HepG2 (cell line): ENCODE measurements at regions not wholly inside any gene's neighbourhood (a gene's known extent, or its start where the extent isn't known, plus 50 kb on each side); places are given as distances from the start of the nearest gene placed in this dataset.

Experiments
- ATAC-seq: fragments of 200-7000 bp; cut with Tn5 transposase; 3 replicates; pipeline ENCODE4 v1.9.1; 2020; ENCODE audit warnings: mild to moderate bottlenecking, moderate library complexity
- BruUV-seq: library from RNA; stranded (reverse); fragments of 400-500 nt; replicated peaks from 2 replicates; lab custom pipeline; 2021; lab: Mats Ljungman, UMichigan
- CTCF ChIA-PET: fragments of 300-600 bp; formaldehyde crosslinking; extraction: SDS; loops from one replicate; lab custom pipeline; 2021; ENCODE audit warnings: low total read pairs, inconsistent platforms, low intra/inter-chr PET ratio; lab: Yijun Ruan, JAX
- POLR2A ChIA-PET: fragments of 350-600 bp; sonication (Branson Sonifier 250); formaldehyde crosslinking; loops from one replicate; lab custom pipeline; 2020; ENCODE audit warnings: antibody characterized with exemption, inconsistent platforms; lab: Yijun Ruan, JAX
- DNase-seq: peaks from one replicate; pipeline ENCODE4 v3.0.0-alpha.2; 2015; ENCODE audit warnings: low spot score
- FAIRE-seq: peaks from 3 replicates; lab custom pipeline; 2011; peaks lifted over from hg19 to GRCh38; lab: Jason Lieb, UNC
- H2AFZ ChIP-seq: one replicate; pipeline ENCODE4 v1.6.1; 2011; ENCODE audit warnings: low read length, inconsistent platforms
- H3K27ac ChIP-seq: fragments of 300-600 bp; 3 replicates; pipeline ENCODE4 v1.8.0; 2011; ENCODE audit warnings: mixed run types, mild to moderate bottlenecking, mixed read lengths, low read length, inconsistent platforms; ENCODE audit not compliant: insufficient read depth; ENCODE audit errors: extremely low read length
- H3K27me3 ChIP-seq, 2 experiments: fragments of 200-600 bp in 1 of 2; 2 replicates in 1 of 2; 3 replicates in 1 of 2; pipeline versions ENCODE4 v1.6.0 to v1.8.0; 2011; ENCODE audit warnings: low read length in 2 of 2, mild to moderate bottlenecking in 2 of 2, moderate library complexity in 2 of 2, inconsistent platforms in 1 of 2; ENCODE audit not compliant: insufficient read depth in 2 of 2, control insufficient read depth in 1 of 2
- H3K36me3 ChIP-seq, 2 experiments: fragments of 200-600 bp in 1 of 2; replicated peaks in 1 of 2; 2 replicates in 1 of 2; 3 replicates in 1 of 2; pipeline versions ENCODE4 v1.5.1 to v1.8.0; 2011; ENCODE audit warnings: low read length in 2 of 2, inconsistent platforms in 1 of 2; ENCODE audit not compliant: insufficient read depth in 2 of 2, control insufficient read depth in 1 of 2
- H3K4me1 ChIP-seq: 2 replicates; pipeline ENCODE4 v1.5.1; 2012; ENCODE audit warnings: low read length, inconsistent platforms; ENCODE audit not compliant: insufficient read depth
- H3K4me2 ChIP-seq: 2 replicates; pipeline ENCODE4 v1.6.0; 2011; ENCODE audit warnings: low read depth, low read length, inconsistent platforms
- H3K4me3 ChIP-seq, 3 experiments: fragments of 200-600 bp in 1 of 3; sonication (generic), shearing (Covaris generic) in 1 of 3; replicated peaks in 1 of 3; 2 replicates each; pipeline ENCODE4 v1.5.1; 2011 to 2016; ENCODE audit warnings: low read length in 3 of 3, inconsistent platforms in 2 of 3, low read depth in 2 of 3, mild to moderate bottlenecking in 2 of 3, control low read depth in 1 of 3, mixed read lengths in 1 of 3; ENCODE audit not compliant: insufficient read depth in 1 of 3
- H3K79me2 ChIP-seq: one replicate; pipeline ENCODE4 v1.6.1; 2011; ENCODE audit warnings: low read length, inconsistent platforms; ENCODE audit not compliant: insufficient read depth
- H3K9ac ChIP-seq: 2 replicates; pipeline ENCODE4 v1.6.0; 2011; ENCODE audit warnings: mild to moderate bottlenecking, low read depth, low read length, inconsistent platforms; ENCODE audit not compliant: insufficient read depth
- H3K9me3 ChIP-seq: 2 replicates; pipeline ENCODE4 v1.5.1; 2012; ENCODE audit warnings: mild to moderate bottlenecking, low read length
- H4K20me1 ChIP-seq: 2 replicates; pipeline ENCODE4 v1.6.0; 2011; ENCODE audit warnings: inconsistent platforms, mild to moderate bottlenecking, low read length, moderate library complexity; ENCODE audit not compliant: insufficient read depth
- GLI4 ChIP-seq: sonication (generic); formaldehyde crosslinking; IDR thresholded peaks from 2 replicates; pipeline ENCODE4 v1.5.1; 2020; ENCODE audit warnings: missing genetic modification reagents, mild to moderate bottlenecking, moderate library complexity, borderline replicate concordance
- HNRNPK ChIP-seq: fragments of 200-400 bp; formaldehyde crosslinking; IDR thresholded peaks from 2 replicates; pipeline ENCODE4 v1.6.1; 2018; ENCODE audit warnings: low read length, low read depth, moderate library complexity, mild to moderate bottlenecking; ENCODE audit not compliant: poor library complexity, severe bottlenecking
- KDM5B ChIP-seq: sonication (generic); formaldehyde crosslinking; IDR thresholded peaks from 2 replicates; pipeline ENCODE4 v1.4.0; 2020; ENCODE audit warnings: missing genetic modification reagents, mild to moderate bottlenecking, borderline replicate concordance
- RAD21 ChIP-seq: fragments of 450-650 bp; formaldehyde crosslinking; IDR thresholded peaks from 2 replicates; pipeline ENCODE4 v1.5.0; 2020; ENCODE audit warnings: mild to moderate bottlenecking
- RBM39 ChIP-seq: fragments of 200-400 bp; formaldehyde crosslinking; IDR thresholded peaks from one replicate; pipeline ENCODE4 v1.6.1; 2018; ENCODE audit warnings: antibody characterized with exemption, mild to moderate bottlenecking, low read depth, low read length; ENCODE audit not compliant: poor library complexity, severe bottlenecking
- SRSF4 ChIP-seq: fragments of 200-400 bp; formaldehyde crosslinking; IDR thresholded peaks from one replicate; pipeline ENCODE4 v1.6.1; 2018; ENCODE audit warnings: mild to moderate bottlenecking, low read depth, low read length, moderate library complexity; ENCODE audit not compliant: poor library complexity, severe bottlenecking
- STAG1 ChIP-seq: sonication (generic); formaldehyde crosslinking; IDR thresholded peaks from 2 replicates; pipeline ENCODE4 v1.4.0; 2020; ENCODE audit warnings: missing genetic modification reagents
- XRCC5 ChIP-seq: fragments of 200-400 bp; formaldehyde crosslinking; optimal IDR thresholded peaks from 2 replicates; pipeline ENCODE3; 2017; ENCODE audit warnings: mild to moderate bottlenecking, low read length
- ZNF18 ChIP-seq: sonication (generic); formaldehyde crosslinking; IDR thresholded peaks from 2 replicates; pipeline ENCODE4 v1.8.0; 2022; ENCODE audit warnings: mild to moderate bottlenecking, missing genetic modification reagents; ENCODE audit not compliant: insufficient replicate concordance
- ZNF512 ChIP-seq: sonication (generic); formaldehyde crosslinking; IDR thresholded peaks from 2 replicates; pipeline ENCODE4 v1.4.0; 2020; ENCODE audit warnings: mild to moderate bottlenecking, missing genetic modification reagents
- ZNF580 ChIP-seq: IDR thresholded peaks from 2 replicates; pipeline ENCODE4 v1.6.1; 2016; ENCODE audit warnings: low read depth, borderline replicate concordance
- ZNF704 ChIP-seq: sonication (generic); formaldehyde crosslinking; IDR thresholded peaks from 2 replicates; pipeline ENCODE4 v1.8.1; 2023; ENCODE audit warnings: mild to moderate bottlenecking, inconsistent platforms, moderate library complexity, missing genetic modification reagents, borderline replicate concordance
- ZNF891 ChIP-seq: sonication (generic); formaldehyde crosslinking; IDR thresholded peaks from 2 replicates; pipeline ENCODE4 v1.5.0; 2020; ENCODE audit warnings: mild to moderate bottlenecking, missing genetic modification reagents
- ZSCAN30 ChIP-seq: sonication (generic); formaldehyde crosslinking; IDR thresholded peaks from 2 replicates; pipeline ENCODE4 v1.5.0; 2020; ENCODE audit warnings: mild to moderate bottlenecking, missing genetic modification reagents
- WGBS: methylation state at CpG from one replicate; pipeline ENCODE4 v1.1.6; 2017; ENCODE audit warnings: low lambda C conversion rate; 5-methylcytosine and 5-hydroxymethylcytosine counted together
- in situ Hi-C: cut with HindIII; loops from 2 replicates; pipeline ENCODE4 v1.10.0; 2017; ENCODE audit warnings: low pct_unique_long_range_greater_than_20kb; ENCODE audit not compliant: extremely low pct_ligation_motif_present
- intact Hi-C: fragments of 100-400 bp; cut with micrococcal nuclease; formaldehyde crosslinking; loops from one replicate; pipeline ENCODE4 v1.10.0; 2022; ENCODE audit not compliant: unreplicated experiment
- TF ChIP-seq, protein P1 (sequence below): sonication (generic); formaldehyde crosslinking; IDR thresholded peaks from 2 replicates; pipeline ENCODE4 v1.5.0; 2020; ENCODE audit warnings: mild to moderate bottlenecking, missing genetic modification reagents, moderate library complexity

DNA sequence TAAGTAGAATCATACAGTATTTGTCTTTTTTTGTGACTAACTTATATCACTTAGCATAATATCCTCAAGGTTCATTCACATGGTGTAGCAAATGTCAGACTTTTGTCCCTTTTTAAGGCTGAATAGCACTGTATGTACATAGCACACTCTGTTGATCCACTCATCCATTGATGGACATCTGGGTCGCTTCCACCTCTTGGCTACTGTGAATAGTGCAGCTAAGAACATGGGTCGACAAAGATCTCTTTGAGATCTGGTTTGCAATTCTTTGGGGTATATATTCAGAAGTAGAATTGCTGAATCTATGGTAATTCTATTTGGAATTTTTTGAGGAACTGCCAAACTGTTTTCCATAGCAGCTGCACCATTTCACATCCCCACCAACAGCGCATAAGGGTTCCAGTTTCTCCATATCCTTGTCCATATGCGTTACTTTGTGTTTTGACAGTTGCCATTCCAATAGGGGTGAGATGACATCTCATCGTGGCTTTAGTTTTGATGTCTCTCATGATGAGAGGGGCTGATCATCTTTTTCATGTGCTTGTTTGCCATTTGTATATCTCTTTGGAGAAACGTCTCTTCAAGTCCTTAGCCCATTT is 73.9 kb downstream of the GLRX5 start (continued):
- TF ChIP-seq RBM39 (no peak), KDM5B (no peak)
- TF ChIP-seq, all 625 proteins: peak for 0

- Histone ChIP-seq H2AFZ (no peak overlapping the region), H3K9ac (no peak overlapping the region), H3K79me2 (no peaks in the 10 kb centered on the region), H3K9me3 (no peaks in the 10 kb centered on the region), H3K27me3 (peaks cover 3 to 55% of the 10 kb centered on the region in 2 experiments; a peak in 4 of 5 replicates), H3K36me3 (no peaks in the 10 kb centered on the region), H3K4me2 (no peak overlapping the region), H3K4me3 (no peak overlapping the region), H3K4me1 (no peaks in the 10 kb centered on the region), H4K20me1 (no peaks in the 10 kb centered on the region), H3K27ac (no peak overlapping the region)
- intact Hi-C loops (loop anchor here (1.0 to 2.0 kb wide), 3 partner anchors 49 to 75 kb away; no protein-coding TSS in a partner anchor), in situ Hi-C loops (no loop called here)
- no TSS peak for BruUV-seq
- peak; percentile 85 for ATAC-seq
- POLR2A ChIA-PET, result no interaction called here
- DNase-seq, result peak; percentile 39
- WGBS, result 22% methylated on average over 7 of the region's 7 CpGs
- CTCF ChIA-PET, result interaction anchor here (0.7 to 1.8 kb wide), 4 partner anchors 49 to 385 kb away, joined by 3 to 12 read pairs (median 6); no protein-coding TSS in a partner anchor
- FAIRE-seq, result no peak
- TF ChIP-seq ZNF580 (CRISPR knock-in tag) (no peak), STAG1 (peak; percentile 74), ZNF18 (no peak), GLI4 (CRISPR knock-in tag) (no peak), XRCC5 (no peak), ZNF704 (CRISPR knock-in tag) (no peak), SRSF4 (no peak), ZNF512 (no peak), RAD21 (peak; percentile 63), HNRNPK (no peak), ZSCAN30 (CRISPR knock-in tag) (no peak), ZNF891 (no peak)
- TF ChIP-seq, protein P1, sequence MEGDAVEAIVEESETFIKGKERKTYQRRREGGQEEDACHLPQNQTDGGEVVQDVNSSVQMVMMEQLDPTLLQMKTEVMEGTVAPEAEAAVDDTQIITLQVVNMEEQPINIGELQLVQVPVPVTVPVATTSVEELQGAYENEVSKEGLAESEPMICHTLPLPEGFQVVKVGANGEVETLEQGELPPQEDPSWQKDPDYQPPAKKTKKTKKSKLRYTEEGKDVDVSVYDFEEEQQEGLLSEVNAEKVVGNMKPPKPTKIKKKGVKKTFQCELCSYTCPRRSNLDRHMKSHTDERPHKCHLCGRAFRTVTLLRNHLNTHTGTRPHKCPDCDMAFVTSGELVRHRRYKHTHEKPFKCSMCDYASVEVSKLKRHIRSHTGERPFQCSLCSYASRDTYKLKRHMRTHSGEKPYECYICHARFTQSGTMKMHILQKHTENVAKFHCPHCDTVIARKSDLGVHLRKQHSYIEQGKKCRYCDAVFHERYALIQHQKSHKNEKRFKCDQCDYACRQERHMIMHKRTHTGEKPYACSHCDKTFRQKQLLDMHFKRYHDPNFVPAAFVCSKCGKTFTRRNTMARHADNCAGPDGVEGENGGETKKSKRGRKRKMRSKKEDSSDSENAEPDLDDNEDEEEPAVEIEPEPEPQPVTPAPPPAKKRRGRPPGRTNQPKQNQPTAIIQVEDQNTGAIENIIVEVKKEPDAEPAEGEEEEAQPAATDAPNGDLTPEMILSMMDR (CRISPR knock-in tag), result peak; percentile 61
Measured at GRCh38 chr14:95609398-95609990, 74.6 kb downstream of the GLRX5 start.
